LNCaP clone FGC (cell line): ENCODE measurements at regions not wholly inside any gene's neighbourhood (a gene's known extent, or its start where the extent isn't known, plus 50 kb on each side); places are given as distances from the start of the nearest gene placed in this dataset.

Experiments
- DNase-seq: peaks from one replicate; pipeline ENCODE4 v3.0.0-alpha.2; 2011; ENCODE audit warnings: low read depth
- H3K4me3 ChIP-seq: 2 replicates; pipeline ENCODE4 v1.5.1; 2011; ENCODE audit warnings: mild to moderate bottlenecking, low read depth, low read length, control low read depth
- CTCF ChIP-seq: IDR thresholded peaks from 2 replicates; pipeline ENCODE4 v1.5.1; 2012; ENCODE audit warnings: mild to moderate bottlenecking; ENCODE audit not compliant: control insufficient read depth, insufficient read depth; ENCODE audit errors: extremely low read depth

GRCh38 chr5:88997937-88998336, 115.0 kb upstream of the MEF2C start:
- H3K4me3 ChIP-seq: no peak overlapping the region
- no peak for TF ChIP-seq CTCF
- DNase-seq: peak; percentile 23

- no peak for DNase-seq
- no peak overlapping the region for H3K4me3 ChIP-seq
- TF ChIP-seq CTCF: no peak
Observed at GRCh38 chr5:88984040-88984439, 101.1 kb upstream of the MEF2C start.

- no peak overlapping the region for H3K4me3 ChIP-seq
- no peak for TF ChIP-seq CTCF
- no peak for DNase-seq
Observed at GRCh38 chr5:88979726-88980125, 96.7 kb upstream of the MEF2C start.

GRCh38 chr5:88979244-88979643, 96.3 kb upstream of the MEF2C start:
- no peak for DNase-seq
- no peak overlapping the region for H3K4me3 ChIP-seq
- no peak for TF ChIP-seq CTCF

GRCh38 chr5:88976914-88977313, 93.9 kb upstream of the MEF2C start:
- no peak for DNase-seq
- no peak overlapping the region for H3K4me3 ChIP-seq
- TF ChIP-seq CTCF: no peak

- H3K4me3 ChIP-seq: no peak overlapping the region
- no peak for DNase-seq
Observed at GRCh38 chr5:88967633-88968585, 84.9 kb upstream of the MEF2C start.

More at GRCh38 chr5:88967633-88968585, 84.9 kb upstream of the MEF2C start:
- TF ChIP-seq CTCF: no peak
